IMR-90 (cell line): ENCODE measurements at regions not wholly inside any gene's neighbourhood (a gene's known extent, or its start where the extent isn't known, plus 50 kb on each side); places are given as distances from the start of the nearest gene placed in this dataset.

Source experiments
- CEBPB ChIP-seq: IDR thresholded peaks from 2 replicates; pipeline ENCODE4 v1.6.1; 2012; ENCODE audit warnings: low read depth, low read length, improper control_type of control experiment
- CHD1 ChIP-seq: IDR thresholded peaks from 2 replicates; pipeline ENCODE4 v1.6.1; 2012; ENCODE audit warnings: low read depth, low read length, improper control_type of control experiment
- POLR2A ChIP-seq: IDR thresholded peaks from 2 replicates; pipeline ENCODE4 v1.6.1; 2012; ENCODE audit warnings: mild to moderate bottlenecking, low read depth, low read length
- TF ChIP-seq, protein P1 (sequence below): conservative IDR thresholded peaks from 2 replicates; pipeline ENCODE4 v1.5.1; 2012; ENCODE audit warnings: mild to moderate bottlenecking, low read depth, low read length, improper control_type of control experiment

DNA sequence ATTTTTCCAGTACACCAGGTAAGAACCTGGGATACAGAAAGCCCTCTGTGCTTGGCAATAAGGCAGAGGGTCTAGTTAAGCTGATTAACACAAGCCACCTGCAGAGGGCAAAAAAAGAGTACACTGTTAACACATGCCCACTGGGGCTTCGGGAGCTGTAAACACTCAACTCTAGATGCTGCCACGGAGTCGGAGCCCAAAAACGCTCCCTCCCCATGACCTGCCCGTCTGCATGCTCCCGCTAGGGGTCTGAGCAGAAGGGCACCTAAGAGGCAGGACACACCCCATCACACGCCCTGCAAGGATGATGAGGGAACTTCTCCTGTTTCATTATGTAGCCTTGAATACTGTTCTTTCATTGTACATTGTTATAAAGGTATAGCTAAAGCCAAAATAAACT, 715.6 kb upstream of the AADAT start:
- TF ChIP-seq, protein P1, sequence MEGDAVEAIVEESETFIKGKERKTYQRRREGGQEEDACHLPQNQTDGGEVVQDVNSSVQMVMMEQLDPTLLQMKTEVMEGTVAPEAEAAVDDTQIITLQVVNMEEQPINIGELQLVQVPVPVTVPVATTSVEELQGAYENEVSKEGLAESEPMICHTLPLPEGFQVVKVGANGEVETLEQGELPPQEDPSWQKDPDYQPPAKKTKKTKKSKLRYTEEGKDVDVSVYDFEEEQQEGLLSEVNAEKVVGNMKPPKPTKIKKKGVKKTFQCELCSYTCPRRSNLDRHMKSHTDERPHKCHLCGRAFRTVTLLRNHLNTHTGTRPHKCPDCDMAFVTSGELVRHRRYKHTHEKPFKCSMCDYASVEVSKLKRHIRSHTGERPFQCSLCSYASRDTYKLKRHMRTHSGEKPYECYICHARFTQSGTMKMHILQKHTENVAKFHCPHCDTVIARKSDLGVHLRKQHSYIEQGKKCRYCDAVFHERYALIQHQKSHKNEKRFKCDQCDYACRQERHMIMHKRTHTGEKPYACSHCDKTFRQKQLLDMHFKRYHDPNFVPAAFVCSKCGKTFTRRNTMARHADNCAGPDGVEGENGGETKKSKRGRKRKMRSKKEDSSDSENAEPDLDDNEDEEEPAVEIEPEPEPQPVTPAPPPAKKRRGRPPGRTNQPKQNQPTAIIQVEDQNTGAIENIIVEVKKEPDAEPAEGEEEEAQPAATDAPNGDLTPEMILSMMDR, result no peak
- TF ChIP-seq POLR2A (no peak), CEBPB (no peak), CHD1 (no peak)
